Colonic mucosa (tissue), 4 donors: ENCODE measurements at regions not wholly inside any gene's neighbourhood (a gene's known extent, or its start where the extent isn't known, plus 50 kb on each side); places are given as distances from the start of the nearest gene placed in this dataset.

Experiments
- DNase-seq: peaks from one replicate; pipeline ENCODE4 v3.0.0-alpha.2; 2020
- H3K27ac ChIP-seq: fragments of 200-600 bp; one replicate; pipeline ENCODE4 v1.8.0; 2021
- H3K27me3 ChIP-seq: fragments of 200-600 bp; one replicate; pipeline ENCODE4 v1.8.0; 2021
- H3K36me3 ChIP-seq: fragments of 200-600 bp; one replicate; pipeline ENCODE4 v1.8.0; 2021
- H3K4me1 ChIP-seq: fragments of 200-600 bp; one replicate; pipeline ENCODE4 v1.8.0; 2021; ENCODE audit warnings: mild to moderate bottlenecking
- H3K4me3 ChIP-seq: fragments of 200-600 bp; one replicate; pipeline ENCODE4 v1.8.0; 2021
- H3K9ac ChIP-seq, 2 donors: one replicate each; pipeline ENCODE4 v1.7.0; 2013; ENCODE audit warnings: control low read depth in 2 of 2, low read depth in 2 of 2, low read length in 2 of 2
- H3K9me3 ChIP-seq: fragments of 200-600 bp; one replicate; pipeline ENCODE4 v1.8.0; 2021
- intact Hi-C: fragments of 100-400 bp; cut with DNase I; formaldehyde crosslinking; loops from one replicate; pipeline ENCODE4 v1.14.1; 2022
- TF ChIP-seq, protein P1 (sequence below): fragments of 200-600 bp; IDR thresholded peaks from one replicate; pipeline ENCODE4 v1.8.0; 2022; ENCODE audit warnings: antibody characterized with exemption, mild to moderate bottlenecking
- donor health status: healthy.
- donor health status: DM: no; HTN: no; CAD: no.
- donor health status: DM: no; HTN: no; CAD: no.

DNA sequence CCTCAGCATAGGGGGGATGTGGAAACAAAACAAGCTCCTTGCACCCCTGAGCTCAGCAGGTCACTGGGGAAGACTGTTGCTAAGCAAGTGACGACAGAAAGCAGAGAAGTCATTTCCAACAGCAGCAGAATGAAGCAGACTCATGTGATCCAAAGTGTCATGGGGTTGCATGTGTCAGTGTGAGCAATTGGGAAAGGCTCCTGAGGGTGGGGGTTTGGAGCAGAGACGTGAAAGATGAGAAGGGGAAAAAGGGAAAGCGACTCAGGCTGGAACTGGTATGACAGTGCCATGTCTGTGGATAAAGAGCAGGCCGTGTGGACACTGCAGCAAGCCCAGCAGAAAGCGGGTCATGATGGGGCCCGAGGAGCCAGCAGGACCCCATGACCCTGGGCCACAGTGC, 363.9 kb downstream of the PREX1 start:
- DNase-seq, result no peak
- H3K9ac ChIP-seq, result no peak overlapping the region
- intact Hi-C loops, result no loop called here

DNA sequence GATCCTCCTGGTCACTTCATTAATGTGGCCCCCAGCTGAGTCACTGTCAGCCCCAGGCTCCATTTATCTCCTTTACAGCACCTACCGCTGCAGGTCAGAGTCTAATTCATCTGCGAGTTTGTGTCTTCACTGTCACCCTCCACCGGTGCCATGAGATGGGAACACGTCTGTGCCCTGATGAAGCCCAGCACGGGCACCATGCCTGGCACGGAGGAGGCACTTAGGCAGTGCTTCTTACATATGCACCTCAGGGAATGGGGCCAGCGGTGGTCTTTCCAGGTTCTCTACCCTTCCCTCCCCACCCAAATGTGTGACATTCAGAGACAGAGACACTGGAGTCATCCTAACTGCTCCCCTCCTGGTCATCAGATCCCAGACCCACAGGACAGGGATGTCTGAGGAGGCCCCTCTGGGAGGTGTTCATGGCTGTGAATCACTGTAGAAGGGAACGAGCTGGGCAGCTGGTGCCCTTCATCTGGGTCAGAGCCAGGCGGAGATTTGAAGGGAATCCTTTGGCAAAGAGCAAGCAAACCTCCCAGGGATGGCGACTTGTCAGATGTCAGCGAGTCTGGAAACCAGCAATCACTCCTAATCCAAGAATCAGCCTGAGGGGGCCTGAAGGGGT, 364.6 kb downstream of the PREX1 start:
- TF ChIP-seq, protein P1, sequence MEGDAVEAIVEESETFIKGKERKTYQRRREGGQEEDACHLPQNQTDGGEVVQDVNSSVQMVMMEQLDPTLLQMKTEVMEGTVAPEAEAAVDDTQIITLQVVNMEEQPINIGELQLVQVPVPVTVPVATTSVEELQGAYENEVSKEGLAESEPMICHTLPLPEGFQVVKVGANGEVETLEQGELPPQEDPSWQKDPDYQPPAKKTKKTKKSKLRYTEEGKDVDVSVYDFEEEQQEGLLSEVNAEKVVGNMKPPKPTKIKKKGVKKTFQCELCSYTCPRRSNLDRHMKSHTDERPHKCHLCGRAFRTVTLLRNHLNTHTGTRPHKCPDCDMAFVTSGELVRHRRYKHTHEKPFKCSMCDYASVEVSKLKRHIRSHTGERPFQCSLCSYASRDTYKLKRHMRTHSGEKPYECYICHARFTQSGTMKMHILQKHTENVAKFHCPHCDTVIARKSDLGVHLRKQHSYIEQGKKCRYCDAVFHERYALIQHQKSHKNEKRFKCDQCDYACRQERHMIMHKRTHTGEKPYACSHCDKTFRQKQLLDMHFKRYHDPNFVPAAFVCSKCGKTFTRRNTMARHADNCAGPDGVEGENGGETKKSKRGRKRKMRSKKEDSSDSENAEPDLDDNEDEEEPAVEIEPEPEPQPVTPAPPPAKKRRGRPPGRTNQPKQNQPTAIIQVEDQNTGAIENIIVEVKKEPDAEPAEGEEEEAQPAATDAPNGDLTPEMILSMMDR, result no peak
- H3K4me3 ChIP-seq, result no peak overlapping the region
- H3K9ac ChIP-seq, result no peak overlapping the region
- no peak overlapping the region for H3K27ac ChIP-seq
- H3K4me1 ChIP-seq, result no peaks in the 10 kb centered on the region
- no peaks in the 10 kb centered on the region for H3K9me3 ChIP-seq
- no peaks in the 10 kb centered on the region for H3K27me3 ChIP-seq
- no peak for DNase-seq
- intact Hi-C loops, result no loop called here
- no peaks in the 10 kb centered on the region for H3K36me3 ChIP-seq

More for the DNA sequence above, 363.9 kb downstream of the PREX1 start:
- H3K4me1 ChIP-seq, result no peaks in the 10 kb centered on the region
- H3K9me3 ChIP-seq, result no peaks in the 10 kb centered on the region
- H3K27ac ChIP-seq, result no peak overlapping the region
- no peaks in the 10 kb centered on the region for H3K27me3 ChIP-seq
- H3K36me3 ChIP-seq, result no peaks in the 10 kb centered on the region
- no peak overlapping the region for H3K4me3 ChIP-seq
- TF ChIP-seq, protein P1, result no peak

DNA sequence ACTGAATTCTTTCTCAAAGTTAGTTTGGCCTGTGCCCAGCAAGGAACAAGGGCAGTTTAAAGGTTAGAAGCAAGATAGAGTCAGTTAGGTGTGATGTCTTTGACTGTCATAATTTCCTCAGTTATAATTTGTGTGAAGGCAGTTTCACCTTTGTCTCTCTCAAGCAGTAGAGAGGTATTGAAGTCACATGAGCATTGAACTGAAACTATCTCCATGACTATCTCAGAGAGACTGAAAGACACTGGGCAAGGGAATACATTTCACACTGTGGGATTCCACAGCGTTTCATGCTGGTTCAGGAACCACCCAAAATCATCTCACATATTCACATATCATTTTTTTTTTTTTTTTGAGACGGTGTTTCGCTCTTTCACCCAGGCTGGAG, 366.1 kb downstream of the PREX1 start:
- DNase-seq, result no peak
- TF ChIP-seq, protein P1, result no peak

DNA sequence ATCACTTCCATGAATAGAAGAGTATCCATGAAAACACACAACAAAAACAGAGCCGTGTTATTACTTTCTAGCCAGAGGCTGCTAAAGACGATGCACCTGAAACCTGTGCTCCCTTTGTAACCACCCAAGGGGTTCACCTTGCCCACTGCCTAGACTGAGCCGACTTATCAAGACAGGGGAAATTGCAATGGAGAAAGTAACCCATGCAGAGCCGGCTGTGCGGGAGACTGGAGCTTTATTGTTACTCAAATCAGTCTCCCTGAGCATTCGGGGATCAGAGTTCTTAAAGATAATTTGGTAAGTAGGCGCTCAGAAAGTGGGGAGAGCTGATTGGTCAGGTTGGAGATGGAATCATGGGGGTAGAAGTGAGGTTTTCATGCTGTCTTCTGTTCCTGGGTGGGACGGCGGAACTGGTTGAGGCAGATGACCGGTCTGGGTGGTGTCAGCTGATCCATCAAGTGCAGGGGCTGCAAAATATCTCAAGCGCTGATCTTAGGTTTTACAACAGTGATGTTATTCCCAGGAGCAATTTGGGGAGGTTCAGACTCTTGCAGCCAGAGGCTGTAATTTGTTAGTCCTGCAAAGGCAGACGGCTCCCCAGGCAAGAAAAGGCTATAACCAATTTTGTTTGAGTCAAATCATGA, 366.6 kb downstream of the PREX1 start:
- no peaks in the 10 kb centered on the region for H3K36me3 ChIP-seq
- intact Hi-C loops, result no loop called here
- H3K27ac ChIP-seq, result no peak overlapping the region
- TF ChIP-seq, protein P1, result no peak
- no peak overlapping the region for H3K4me3 ChIP-seq
- no peaks in the 10 kb centered on the region for H3K4me1 ChIP-seq
- no peaks in the 10 kb centered on the region for H3K27me3 ChIP-seq
- no peaks in the 10 kb centered on the region for H3K9me3 ChIP-seq
- H3K9ac ChIP-seq, result no peak overlapping the region
- no peak for DNase-seq

More for the DNA sequence above, 366.1 kb downstream of the PREX1 start:
- H3K4me3 ChIP-seq, result no peak overlapping the region
- no peak overlapping the region for H3K9ac ChIP-seq
- H3K27me3 ChIP-seq, result no peaks in the 10 kb centered on the region
- H3K36me3 ChIP-seq, result no peaks in the 10 kb centered on the region
- no peaks in the 10 kb centered on the region for H3K9me3 ChIP-seq
- no peaks in the 10 kb centered on the region for H3K4me1 ChIP-seq
- intact Hi-C loops, result no loop called here
- H3K27ac ChIP-seq, result no peak overlapping the region

DNA sequence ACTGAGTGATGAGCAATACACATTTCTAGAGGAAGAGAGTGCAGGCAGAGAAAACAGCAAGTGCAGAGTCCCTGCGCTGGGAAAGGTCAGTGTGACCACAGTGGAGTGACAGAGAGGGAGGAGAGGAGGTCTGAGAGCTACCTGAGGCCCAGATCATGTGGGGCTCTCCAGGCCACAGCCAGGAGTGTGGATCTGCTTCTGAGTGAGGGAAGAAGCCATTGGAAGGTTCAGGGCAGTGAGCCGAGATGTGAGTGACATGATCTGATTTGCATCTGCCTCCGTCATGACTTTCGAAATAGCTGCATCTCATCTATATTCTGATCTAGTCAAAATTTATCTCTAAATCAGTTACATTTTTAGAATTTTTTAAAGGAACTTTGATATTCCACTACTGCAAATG, 367.1 kb downstream of the PREX1 start:
- no peaks in the 10 kb centered on the region for H3K27me3 ChIP-seq
- DNase-seq, result no peak
- intact Hi-C loops, result no loop called here
- no peaks in the 10 kb centered on the region for H3K36me3 ChIP-seq
- H3K9me3 ChIP-seq, result no peaks in the 10 kb centered on the region
- no peak overlapping the region for H3K27ac ChIP-seq
- H3K4me3 ChIP-seq, result no peak overlapping the region
- no peak overlapping the region for H3K9ac ChIP-seq
- TF ChIP-seq, protein P1, result no peak
- H3K4me1 ChIP-seq, result no peaks in the 10 kb centered on the region
